GM21447 (cell line): ENCODE measurements at regions not wholly inside any gene's neighbourhood (a gene's known extent, or its start where the extent isn't known, plus 50 kb on each side); places are given as distances from the start of the nearest gene placed in this dataset.
"Not testable (repeated sequence)": the region's sequence is repeated elsewhere in the genome, so short reads cannot be mapped to it uniquely, and the experiment has no call there.

Source experiments
- ATAC-seq: cut with Tn5 transposase; IDR thresholded peaks from one replicate; pipeline ENCODE4 v1.9.1; 2021; ENCODE audit not compliant: unreplicated experiment

GRCh38 chr1:47491341-47491753 lies 53.5 kb downstream of the FOXD2 start:
- ATAC-seq = no peak

DNA sequence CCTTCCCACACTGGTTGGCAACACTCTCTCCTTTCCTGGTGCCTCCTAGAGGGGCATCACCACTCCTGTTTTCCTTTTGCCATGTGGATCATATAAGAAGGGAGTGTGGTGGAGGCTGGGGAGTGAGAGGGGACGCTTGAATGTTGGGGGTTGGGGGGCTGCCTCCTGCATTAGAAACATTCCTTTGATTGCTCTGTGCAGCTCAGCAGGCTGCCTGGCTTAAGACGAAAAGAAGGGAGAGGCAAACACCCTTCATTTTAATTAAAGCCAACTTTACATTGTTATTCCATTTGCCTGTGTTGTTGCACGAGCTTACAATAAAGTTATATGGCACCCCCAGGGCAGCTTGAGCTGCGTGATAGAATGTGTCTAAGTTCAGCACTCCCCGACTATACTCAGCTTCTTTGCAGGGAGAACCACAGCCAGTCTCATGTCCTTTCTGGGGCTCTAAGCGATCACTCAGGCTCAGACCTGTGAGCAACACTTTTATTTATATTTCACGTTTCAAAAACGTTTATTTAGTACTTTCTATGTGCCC lies 57.4 kb downstream of the FOXD2 start:
- no peak for ATAC-seq

GRCh38 chr1:47498551-47498950 lies 60.7 kb downstream of the FOXD2 start:
- ATAC-seq = no peak

DNA sequence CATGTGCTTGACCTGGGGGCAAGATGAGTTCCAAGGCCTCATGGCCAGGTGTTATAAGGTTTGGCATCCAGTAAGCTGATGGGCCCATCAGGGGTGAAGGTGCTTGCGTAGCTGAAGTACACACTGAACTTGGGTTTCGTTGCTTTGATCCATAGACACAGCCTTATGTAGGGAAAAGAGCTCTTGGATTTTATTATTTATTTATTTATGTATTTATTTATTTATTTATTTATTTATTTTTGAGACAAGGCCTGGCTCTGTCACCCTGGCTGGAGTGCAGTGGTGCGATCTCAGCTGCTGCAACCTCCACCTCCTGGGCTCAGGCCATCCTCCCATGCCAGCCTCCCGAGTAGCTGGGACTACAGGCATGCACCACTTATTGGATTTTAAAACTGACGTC lies 63.2 kb downstream of the FOXD2 start:
- no peak for ATAC-seq

DNA sequence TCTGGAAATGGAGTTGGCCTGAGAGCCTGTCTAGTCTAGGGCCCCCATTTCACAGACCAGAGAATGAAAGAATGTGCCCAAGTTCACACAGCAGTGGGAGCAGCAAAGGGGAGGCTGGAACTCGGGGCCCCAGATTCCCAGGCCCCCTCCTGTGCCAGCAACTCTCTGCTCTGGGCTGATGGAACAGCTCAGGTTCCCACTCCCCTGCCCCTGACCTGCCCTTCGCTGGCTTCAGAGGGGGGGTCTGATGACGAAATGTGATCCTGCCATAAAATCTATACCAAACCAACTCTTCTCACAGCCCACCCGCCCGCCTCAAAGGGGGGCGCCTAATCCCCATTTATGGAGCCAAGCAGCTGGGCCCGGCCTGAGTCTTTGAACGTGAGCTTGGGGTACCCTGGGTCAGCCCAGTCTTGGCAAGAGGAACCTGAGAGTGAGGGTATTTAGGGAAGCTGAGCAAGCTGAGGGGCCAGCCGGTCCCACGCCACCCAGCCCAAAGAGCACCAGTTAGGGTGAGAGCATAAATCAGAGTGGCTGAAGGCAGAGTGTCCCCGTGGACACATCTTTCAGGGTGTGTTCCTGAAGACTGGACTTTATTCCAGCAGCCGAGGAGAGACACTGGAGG lies 65.0 kb downstream of the FOXD2 start:
- no peak for ATAC-seq

DNA sequence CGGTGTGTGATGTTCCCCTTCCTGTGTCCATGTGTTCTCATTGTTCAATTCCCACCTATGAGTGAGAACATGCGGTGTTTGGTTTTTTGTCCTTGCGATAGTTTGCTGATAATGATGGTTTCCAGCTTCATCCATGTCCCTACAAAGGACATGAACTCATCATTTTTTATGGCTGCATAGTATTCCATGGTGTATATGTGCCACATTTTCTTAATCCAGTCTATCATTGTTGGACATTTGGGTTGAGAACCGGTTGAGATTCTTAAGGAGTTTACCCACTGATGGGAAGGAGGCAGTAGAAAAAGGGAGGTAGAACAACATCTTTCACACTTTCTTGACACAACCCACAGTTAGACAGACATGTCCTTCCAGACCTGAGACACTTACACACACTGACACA lies 67.0 kb downstream of the FOXD2 start:
- ATAC-seq = not testable (repeated sequence)

DNA sequence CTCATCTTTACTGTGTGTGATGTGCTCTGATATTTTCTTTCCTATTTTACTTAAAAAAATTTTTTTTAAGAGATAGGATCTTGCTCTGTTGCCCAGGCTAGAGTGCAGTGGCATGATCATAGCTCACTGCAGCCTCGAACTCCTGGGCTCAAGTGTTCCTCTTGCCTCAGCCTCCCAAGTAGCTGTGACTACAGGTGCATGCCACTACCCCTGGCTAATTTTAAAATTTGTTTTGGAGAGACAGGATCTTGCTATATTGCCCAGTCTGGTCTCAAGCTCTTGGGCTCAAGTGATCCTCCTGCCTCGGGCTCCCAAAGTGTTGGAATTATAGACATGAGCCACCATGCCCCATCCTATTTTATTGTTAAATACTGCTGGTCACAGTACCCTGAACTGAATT lies 67.4 kb downstream of the FOXD2 start:
- ATAC-seq = no peak

DNA sequence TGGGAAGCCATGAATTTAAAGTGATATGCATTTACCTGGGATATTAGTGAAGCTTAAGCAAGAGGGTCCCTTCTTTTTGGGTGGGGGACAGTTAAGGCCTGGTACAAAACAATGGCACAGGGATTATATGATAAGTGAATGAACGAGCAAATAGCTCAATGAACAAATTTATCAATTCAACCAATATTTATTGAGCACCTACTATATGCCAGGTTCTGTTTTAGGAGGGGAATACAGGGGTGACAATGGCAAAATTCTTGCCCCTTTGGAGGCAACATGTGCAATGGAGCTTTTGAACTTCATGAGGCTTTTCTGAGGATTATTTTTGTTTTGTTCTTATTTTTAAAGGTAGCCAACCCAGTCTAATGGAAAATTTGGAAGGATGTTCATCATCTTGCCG lies 68.2 kb downstream of the FOXD2 start:
- no peak for ATAC-seq

DNA sequence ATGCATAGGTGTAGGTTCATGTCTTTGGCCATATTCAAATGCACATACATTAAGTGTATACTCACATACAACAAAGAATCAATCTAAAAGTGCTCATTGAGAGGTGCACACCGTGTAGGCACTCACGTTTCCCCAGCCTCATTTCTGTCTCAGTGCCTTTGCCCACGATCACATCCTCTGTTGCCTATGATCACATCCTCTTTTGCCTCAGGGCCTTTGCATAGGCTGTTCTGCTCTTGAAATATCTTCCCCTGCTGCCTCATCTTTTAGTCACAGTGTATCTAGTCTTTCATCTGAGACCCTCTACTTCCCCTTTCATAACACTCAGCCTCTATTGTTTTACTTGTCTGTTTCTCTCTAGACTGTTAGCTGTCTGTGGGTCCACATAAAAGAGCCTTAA lies 69.3 kb downstream of the FOXD2 start:
- no peak for ATAC-seq

- ATAC-seq = no peak
Measured at GRCh38 chr1:47507881-47508701, 70.2 kb downstream of the FOXD2 start.

DNA sequence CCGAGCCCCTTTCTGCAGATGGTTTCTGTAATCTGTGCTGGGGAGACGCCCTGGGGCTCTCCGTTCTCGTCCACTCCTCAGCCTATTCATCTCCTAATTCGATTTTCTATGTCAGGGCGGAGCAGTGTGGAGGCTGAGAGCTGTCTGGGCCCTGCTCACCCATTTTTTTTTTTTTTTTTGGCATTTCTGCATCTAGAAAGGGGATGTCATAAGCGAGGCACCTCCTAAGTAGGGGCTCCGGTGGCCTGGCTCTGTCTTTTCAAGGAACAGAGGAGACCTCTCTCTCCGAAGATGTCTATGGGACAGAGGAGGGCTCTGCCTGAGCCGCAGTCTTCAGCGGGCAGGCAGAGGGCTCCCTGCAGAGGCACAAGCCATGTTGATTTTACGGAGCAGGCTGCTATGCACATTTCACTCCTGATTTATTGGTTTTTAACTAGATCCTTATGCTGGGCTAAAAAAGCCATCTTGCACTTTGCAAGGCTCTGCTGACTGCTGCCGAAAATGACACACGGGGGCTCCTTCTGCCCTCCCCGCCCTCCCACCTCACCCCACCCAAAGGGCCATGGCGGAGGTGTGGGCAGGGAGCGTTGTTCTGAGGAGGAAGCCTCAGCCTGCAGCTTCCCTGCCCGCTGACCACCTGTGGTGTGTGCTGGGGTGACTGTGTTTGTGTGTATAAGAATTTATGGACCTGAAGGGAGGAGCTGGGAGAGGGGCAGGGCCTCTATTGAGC lies 71.0 kb downstream of the FOXD2 start:
- ATAC-seq = no peak

DNA sequence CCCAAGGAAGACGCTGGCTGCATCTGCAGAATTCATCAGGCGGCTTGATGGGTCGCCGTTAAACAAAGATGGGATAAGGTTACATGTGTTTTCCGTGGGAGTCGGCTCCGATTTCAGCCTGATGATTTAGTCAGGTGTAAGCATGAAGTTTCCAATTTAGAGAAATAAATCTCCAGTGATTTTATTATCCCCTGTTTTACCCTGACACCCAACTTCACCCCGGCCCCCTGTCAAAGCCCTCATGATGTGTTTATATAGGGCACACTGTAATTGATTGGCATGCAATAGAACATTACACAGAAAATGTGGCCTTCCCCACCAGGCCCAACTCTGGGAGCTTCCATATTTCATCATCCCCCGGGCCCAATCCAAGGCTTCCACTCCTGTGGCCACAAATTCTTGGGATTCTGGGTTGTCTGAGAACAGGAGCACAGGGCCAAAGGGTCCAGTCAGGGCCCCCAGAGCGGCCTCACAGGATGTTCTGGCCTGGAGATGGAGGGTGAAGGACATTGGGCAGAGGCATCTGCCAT lies 72.5 kb downstream of the FOXD2 start:
- ATAC-seq = no peak

- ATAC-seq = no peak
Measured at GRCh38 chr1:47511825-47512224, 74.0 kb downstream of the FOXD2 start.

DNA sequence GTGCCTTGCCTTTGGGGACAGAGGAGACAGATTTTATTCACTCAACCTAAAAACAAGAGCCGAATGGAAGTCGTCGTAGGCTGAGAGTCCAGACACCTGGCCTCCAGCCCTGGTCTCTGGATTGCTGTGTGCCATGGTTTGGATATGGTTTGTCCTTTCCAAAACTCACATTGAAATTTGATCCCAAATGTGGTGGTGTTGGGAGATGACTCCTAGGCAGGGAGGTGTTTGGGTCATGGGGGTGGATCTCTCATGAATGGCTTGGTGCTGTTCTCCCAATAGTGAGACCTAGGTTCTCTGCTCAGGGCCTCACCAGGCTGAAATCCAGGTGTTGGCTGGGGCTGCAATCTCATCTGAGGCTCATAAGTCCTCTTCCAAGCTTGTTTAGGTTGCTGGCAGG lies 75.5 kb downstream of the FOXD2 start:
- ATAC-seq = no peak

DNA sequence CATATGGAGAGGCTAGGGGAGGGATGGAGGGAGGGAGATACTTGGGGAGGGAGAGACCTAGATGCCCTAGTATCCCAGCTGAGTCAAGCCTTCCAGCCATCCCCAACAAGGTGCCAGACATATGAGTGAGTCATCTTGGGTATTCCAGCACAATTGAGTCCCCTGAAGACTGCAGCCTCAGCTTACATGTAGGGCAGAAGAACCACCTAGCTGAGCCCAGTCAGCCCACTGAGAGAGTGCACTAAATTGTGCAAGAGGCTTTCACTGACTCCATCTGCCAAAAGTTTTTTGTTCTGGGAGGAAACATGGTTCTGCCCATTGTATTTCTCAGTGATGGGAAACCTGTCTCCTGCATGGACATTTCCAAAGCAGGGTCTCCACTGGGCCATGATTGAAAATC lies 76.4 kb downstream of the FOXD2 start:
- no peak for ATAC-seq

- no peak for ATAC-seq
Measured at GRCh38 chr1:47515164-47515789, 77.4 kb downstream of the FOXD2 start.

DNA sequence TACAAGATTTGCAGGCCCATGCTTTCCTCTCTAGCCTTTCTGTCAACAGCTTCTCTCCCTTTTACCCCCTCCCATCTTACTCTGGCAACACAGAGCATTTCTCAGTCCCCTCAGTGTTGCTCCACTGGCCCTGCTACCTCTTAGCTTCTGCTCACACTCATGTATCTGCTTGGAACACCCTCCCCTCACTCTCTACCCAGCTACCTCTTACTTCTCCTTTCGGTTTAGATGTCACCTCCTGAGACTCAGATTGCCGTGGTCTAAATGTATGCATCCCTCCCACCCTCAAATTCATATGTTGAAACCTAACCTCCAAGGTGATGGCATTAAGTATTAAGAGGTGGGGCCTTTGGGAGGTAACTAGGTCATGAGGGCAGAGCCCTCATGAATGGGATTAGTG lies 80.1 kb downstream of the FOXD2 start:
- ATAC-seq = no peak

- ATAC-seq = no peak
Measured at GRCh38 chr1:47519491-47519890, 81.6 kb downstream of the FOXD2 start.

- ATAC-seq = no peak
Measured at GRCh38 chr1:47519971-47520370, 82.1 kb downstream of the FOXD2 start.

- no peak for ATAC-seq
Measured at GRCh38 chr1:47521034-47521881, 83.4 kb downstream of the FOXD2 start.
